HCT116 (cell line): ENCODE measurements at regions not wholly inside any gene's neighbourhood (a gene's known extent, or its start where the extent isn't known, plus 50 kb on each side); places are given as distances from the start of the nearest gene placed in this dataset.

ENCODE experiments used
- ATAC-seq: fragments of 200-7000 bp; cut with Tn5 transposase; 2 replicates; pipeline ENCODE4 v1.9.1; 2020; ENCODE audit warnings: mild to moderate bottlenecking, moderate library complexity
- BruUV-seq: library from RNA; stranded (reverse); fragments of 400-500 nt; replicated peaks from 2 replicates; lab custom pipeline; 2021; lab: Mats Ljungman, UMichigan
- CTCF ChIA-PET: fragments of 300-600 bp; sonication (Branson Sonifier 250); formaldehyde crosslinking; loops from one replicate; lab custom pipeline; 2021; ENCODE audit warnings: antibody characterized with exemption; lab: Charles Lee
- POLR2A ChIA-PET: fragments of 300-600, 350-600 bp; sonication (Branson Sonifier 250); formaldehyde crosslinking; loops from one replicate; lab custom pipeline; 2021; ENCODE audit warnings: antibody characterized with exemption; lab: Charles Lee
- RAD21 ChIA-PET, 2 experiments: fragments of 300-600 bp; sonication (Branson Sonifier 250); formaldehyde crosslinking; loops; one replicate each; lab custom pipeline; 2023; ENCODE audit warnings: low total read pairs in 2 of 2; ENCODE audit not compliant: uncharacterized antibody in 2 of 2, unreplicated experiment in 2 of 2, low non-redundant PET in 1 of 2; lab: Charles Lee
- DNase-seq: peaks from one replicate; pipeline ENCODE4 v3.0.0-alpha.2; 2010; ENCODE audit warnings: low read depth, low spot score
- H2AFZ ChIP-seq: fragments of 200-600 bp; shearing (Covaris generic), sonication (generic); 2 replicates; pipeline ENCODE4 v1.6.1; 2017; ENCODE audit warnings: low read depth, mixed run types, mixed read lengths, antibody characterized with exemption, low read length; ENCODE audit not compliant: poor library complexity, severe bottlenecking
- H3K27ac ChIP-seq: 2 replicates; pipeline ENCODE4 v1.5.1; 2012; ENCODE audit warnings: low read depth, low read length
- H3K27me3 ChIP-seq: fragments of 200-600 bp; sonication (generic); 2 replicates; pipeline ENCODE4 v1.6.1; 2016; ENCODE audit warnings: mixed run types, low read length, mixed read lengths; ENCODE audit not compliant: insufficient read depth
- H3K36me3 ChIP-seq, 2 experiments: fragments of 200-500 bp in 1 of 2; fragments of 200-600 bp in 1 of 2; sonication (Bioruptor generic) in 1 of 2; sonication (generic) in 1 of 2; 2 replicates each; pipeline versions ENCODE4 v1.5.1 to v1.6.1; 2014 to 2016; ENCODE audit warnings: low read length in 2 of 2, inconsistent platforms in 1 of 2, mixed read lengths in 1 of 2, mixed run types in 1 of 2; ENCODE audit not compliant: insufficient read depth in 2 of 2, control insufficient read depth in 1 of 2
- H3K4me1 ChIP-seq, 2 experiments: fragments of 200-600 bp in 1 of 2; sonication (generic) in 1 of 2; 2 replicates each; pipeline versions ENCODE4 v1.5.1 to v1.6.1; 2012 to 2017; ENCODE audit warnings: low read length in 2 of 2, inconsistent platforms in 1 of 2, mild to moderate bottlenecking in 1 of 2, mixed read lengths in 1 of 2, mixed run types in 1 of 2, moderate library complexity in 1 of 2; ENCODE audit not compliant: insufficient read depth in 2 of 2, control insufficient read depth in 1 of 2
- H3K4me2 ChIP-seq: fragments of 200-600 bp; sonication (generic); 2 replicates; pipeline ENCODE4 v1.6.1; 2017; ENCODE audit warnings: mixed run types, low read length, mixed read lengths
- H3K4me3 ChIP-seq, 2 experiments: fragments of 200-600 bp in 1 of 2; sonication (generic) in 1 of 2; replicated peaks in 1 of 2; 2 replicates each; pipeline ENCODE4 v1.5.1; 2011 to 2016; ENCODE audit warnings: low read length in 2 of 2, control low read depth in 1 of 2, low read depth in 1 of 2, mild to moderate bottlenecking in 1 of 2, mixed read lengths in 1 of 2, mixed run types in 1 of 2
- H3K79me2 ChIP-seq: fragments of 200-600 bp; sonication (generic); 2 replicates; pipeline ENCODE4 v1.6.1; 2017; ENCODE audit warnings: mild to moderate bottlenecking, mixed run types, low read length, moderate library complexity, mixed read lengths; ENCODE audit not compliant: insufficient read depth
- H3K9ac ChIP-seq: fragments of 200-600 bp; sonication (generic); 2 replicates; pipeline ENCODE4 v1.6.1; 2016; ENCODE audit warnings: low read length, mixed read lengths
- H3K9me2 ChIP-seq: fragments of 200-600 bp; sonication (generic), shearing (Covaris generic); 2 replicates; pipeline ENCODE4 v1.6.1; 2017; ENCODE audit warnings: mixed run types, mild to moderate bottlenecking, moderate library complexity; ENCODE audit not compliant: insufficient read depth
- H3K9me3 ChIP-seq, 2 experiments: fragments of 200-500 bp in 1 of 2; fragments of 200-600 bp in 1 of 2; sonication (Bioruptor generic) in 1 of 2; sonication (generic) in 1 of 2; 2 replicates each; pipeline ENCODE4 v1.6.1; 2014 to 2017; ENCODE audit warnings: low read length in 2 of 2, mixed read lengths in 2 of 2, inconsistent platforms in 1 of 2, low read depth in 1 of 2, mild to moderate bottlenecking in 1 of 2, mixed run types in 1 of 2, moderate library complexity in 1 of 2; ENCODE audit not compliant: control insufficient read depth in 1 of 2, insufficient read depth in 1 of 2
- H4K20me1 ChIP-seq: fragments of 200-600 bp; sonication (generic), shearing (Covaris generic); 2 replicates; pipeline ENCODE4 v1.6.1; 2017; ENCODE audit warnings: mixed run types, mild to moderate bottlenecking, moderate library complexity; ENCODE audit not compliant: insufficient read depth
- FOSL1 ChIP-seq: IDR thresholded peaks from 2 replicates; pipeline ENCODE4 v1.6.1; 2012; ENCODE audit warnings: low read depth
- POLR2AphosphoS5 ChIP-seq: IDR thresholded peaks from 2 replicates; pipeline ENCODE4 v1.6.1; 2011; ENCODE audit warnings: mild to moderate bottlenecking, low read depth, low read length, moderate library complexity
- RAD21 ChIP-seq: IDR thresholded peaks from 2 replicates; pipeline ENCODE4 v1.6.1; 2012; ENCODE audit warnings: low read depth, mild to moderate bottlenecking
- SRF ChIP-seq: IDR thresholded peaks from 2 replicates; pipeline ENCODE4 v1.6.1; 2012; ENCODE audit warnings: low read depth
- intact Hi-C: fragments of 100-400 bp; cut with micrococcal nuclease; formaldehyde crosslinking; loops from 2 replicates; pipeline ENCODE4 v1.10.0; 2022
- TF ChIP-seq, protein P1 (sequence below): IDR thresholded peaks from 2 replicates; pipeline ENCODE4 v1.6.1; 2012; ENCODE audit warnings: low read depth

DNA sequence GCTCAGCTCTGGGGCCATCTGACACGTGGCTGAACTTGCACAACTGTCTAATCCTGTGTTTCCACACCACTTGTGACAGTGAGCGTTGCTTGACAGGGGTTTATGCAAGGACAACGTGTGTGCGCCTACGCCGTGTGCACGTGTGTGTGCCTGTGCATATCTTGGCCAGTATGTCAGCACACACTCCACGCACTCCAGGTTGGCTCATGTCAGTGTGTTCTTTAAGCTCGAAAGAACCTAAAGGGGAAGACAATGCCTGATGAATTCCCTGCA is 85.6 kb upstream of the SALL3 start (continued):
- TF ChIP-seq, protein P1, sequence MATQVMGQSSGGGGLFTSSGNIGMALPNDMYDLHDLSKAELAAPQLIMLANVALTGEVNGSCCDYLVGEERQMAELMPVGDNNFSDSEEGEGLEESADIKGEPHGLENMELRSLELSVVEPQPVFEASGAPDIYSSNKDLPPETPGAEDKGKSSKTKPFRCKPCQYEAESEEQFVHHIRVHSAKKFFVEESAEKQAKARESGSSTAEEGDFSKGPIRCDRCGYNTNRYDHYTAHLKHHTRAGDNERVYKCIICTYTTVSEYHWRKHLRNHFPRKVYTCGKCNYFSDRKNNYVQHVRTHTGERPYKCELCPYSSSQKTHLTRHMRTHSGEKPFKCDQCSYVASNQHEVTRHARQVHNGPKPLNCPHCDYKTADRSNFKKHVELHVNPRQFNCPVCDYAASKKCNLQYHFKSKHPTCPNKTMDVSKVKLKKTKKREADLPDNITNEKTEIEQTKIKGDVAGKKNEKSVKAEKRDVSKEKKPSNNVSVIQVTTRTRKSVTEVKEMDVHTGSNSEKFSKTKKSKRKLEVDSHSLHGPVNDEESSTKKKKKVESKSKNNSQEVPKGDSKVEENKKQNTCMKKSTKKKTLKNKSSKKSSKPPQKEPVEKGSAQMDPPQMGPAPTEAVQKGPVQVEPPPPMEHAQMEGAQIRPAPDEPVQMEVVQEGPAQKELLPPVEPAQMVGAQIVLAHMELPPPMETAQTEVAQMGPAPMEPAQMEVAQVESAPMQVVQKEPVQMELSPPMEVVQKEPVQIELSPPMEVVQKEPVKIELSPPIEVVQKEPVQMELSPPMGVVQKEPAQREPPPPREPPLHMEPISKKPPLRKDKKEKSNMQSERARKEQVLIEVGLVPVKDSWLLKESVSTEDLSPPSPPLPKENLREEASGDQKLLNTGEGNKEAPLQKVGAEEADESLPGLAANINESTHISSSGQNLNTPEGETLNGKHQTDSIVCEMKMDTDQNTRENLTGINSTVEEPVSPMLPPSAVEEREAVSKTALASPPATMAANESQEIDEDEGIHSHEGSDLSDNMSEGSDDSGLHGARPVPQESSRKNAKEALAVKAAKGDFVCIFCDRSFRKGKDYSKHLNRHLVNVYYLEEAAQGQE, result no peak
- TF ChIP-seq RAD21, result no peak

DNA sequence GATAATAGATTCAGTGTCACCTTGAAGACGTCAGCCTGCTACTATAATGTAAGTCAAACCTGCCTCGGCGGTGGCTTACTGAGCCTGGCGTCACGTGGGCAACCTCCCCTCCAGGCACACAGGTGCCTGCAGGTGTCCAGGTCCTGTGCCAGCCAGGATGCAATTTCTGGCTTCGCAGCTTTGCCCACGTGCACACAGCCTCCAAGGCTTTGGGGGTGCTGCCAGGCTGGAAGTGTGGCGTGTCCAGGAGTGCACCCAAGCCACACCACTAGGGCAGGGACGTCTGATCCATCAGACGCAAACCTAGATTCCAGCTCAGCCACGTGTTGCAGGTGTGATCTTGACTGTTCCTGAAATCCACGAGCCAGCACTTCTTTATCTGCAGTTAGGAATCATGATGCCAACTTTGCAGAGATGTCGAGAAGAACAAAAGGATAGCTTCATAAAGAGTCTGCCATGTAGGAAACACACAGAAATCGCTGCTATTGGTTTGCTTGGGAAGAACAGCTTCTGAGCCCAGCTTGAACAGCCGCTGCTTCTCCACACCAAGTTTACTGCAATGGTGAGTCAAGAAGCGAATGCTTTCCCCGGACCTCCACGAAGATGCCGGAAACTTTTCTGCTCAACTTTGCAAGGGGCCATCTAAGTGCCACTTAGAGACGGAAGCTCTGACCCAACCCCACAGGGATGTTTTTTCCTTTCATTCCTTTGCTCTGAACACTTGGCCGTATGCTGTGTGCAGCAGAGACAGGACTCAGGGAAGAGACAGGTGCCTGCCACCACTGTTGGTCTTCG is 84.2 kb upstream of the SALL3 start:
- no peaks in the 10 kb centered on the region for H3K9me3 ChIP-seq
- H3K27ac ChIP-seq, result no peak overlapping the region
- no peak overlapping the region for H2AFZ ChIP-seq
- intact Hi-C loops, result no loop called here
- POLR2A ChIA-PET, result no interaction called here
- H3K36me3 ChIP-seq, result no peaks in the 10 kb centered on the region
- no peaks in the 10 kb centered on the region for H3K79me2 ChIP-seq
- H3K4me1 ChIP-seq, result no peaks in the 10 kb centered on the region
- BruUV-seq, result no TSS peak
- H4K20me1 ChIP-seq, result no peaks in the 10 kb centered on the region
- TF ChIP-seq POLR2AphosphoS5 (no peak), FOSL1 (no peak), SRF (no peak)
- RAD21 ChIA-PET, result no interaction called here
- no peak overlapping the region for H3K9ac ChIP-seq
- DNase-seq (no peak), ATAC-seq (no peak)
- no peak overlapping the region for H3K4me2 ChIP-seq
- CTCF ChIA-PET, result no interaction called here
- H3K9me2 ChIP-seq, result no peaks in the 10 kb centered on the region
- 0 out of 2 replicates have a peak, but pooled peaks cover 3% of the 10 kb centered on the region for H3K27me3 ChIP-seq
- H3K4me3 ChIP-seq, result no peak overlapping the region
